HCT116 (cell line): ENCODE measurements at regions not wholly inside any gene's neighbourhood (a gene's known extent, or its start where the extent isn't known, plus 50 kb on each side); places are given as distances from the start of the nearest gene placed in this dataset.

Source experiments
- ATAC-seq: fragments of 200-7000 bp; cut with Tn5 transposase; 2 replicates; pipeline ENCODE4 v1.9.1; 2020; ENCODE audit warnings: mild to moderate bottlenecking, moderate library complexity
- BruUV-seq: library from RNA; stranded (reverse); fragments of 400-500 nt; replicated peaks from 2 replicates; lab custom pipeline; 2021; lab: Mats Ljungman, UMichigan
- CTCF ChIA-PET: fragments of 300-600 bp; sonication (Branson Sonifier 250); formaldehyde crosslinking; loops from one replicate; lab custom pipeline; 2021; ENCODE audit warnings: antibody characterized with exemption; lab: Charles Lee
- POLR2A ChIA-PET: fragments of 300-600, 350-600 bp; sonication (Branson Sonifier 250); formaldehyde crosslinking; loops from one replicate; lab custom pipeline; 2021; ENCODE audit warnings: antibody characterized with exemption; lab: Charles Lee
- RAD21 ChIA-PET, 2 experiments: fragments of 300-600 bp; sonication (Branson Sonifier 250); formaldehyde crosslinking; loops; one replicate each; lab custom pipeline; 2023; ENCODE audit warnings: low total read pairs in 2 of 2; ENCODE audit not compliant: uncharacterized antibody in 2 of 2, unreplicated experiment in 2 of 2, low non-redundant PET in 1 of 2; lab: Charles Lee
- DNase-seq: peaks from one replicate; pipeline ENCODE4 v3.0.0-alpha.2; 2010; ENCODE audit warnings: low read depth, low spot score
- H2AFZ ChIP-seq: fragments of 200-600 bp; shearing (Covaris generic), sonication (generic); 2 replicates; pipeline ENCODE4 v1.6.1; 2017; ENCODE audit warnings: low read depth, mixed run types, mixed read lengths, antibody characterized with exemption, low read length; ENCODE audit not compliant: poor library complexity, severe bottlenecking
- H3K27ac ChIP-seq: 2 replicates; pipeline ENCODE4 v1.5.1; 2012; ENCODE audit warnings: low read depth, low read length
- H3K27me3 ChIP-seq: fragments of 200-600 bp; sonication (generic); 2 replicates; pipeline ENCODE4 v1.6.1; 2016; ENCODE audit warnings: mixed run types, low read length, mixed read lengths; ENCODE audit not compliant: insufficient read depth
- H3K36me3 ChIP-seq, 2 experiments: fragments of 200-500 bp in 1 of 2; fragments of 200-600 bp in 1 of 2; sonication (Bioruptor generic) in 1 of 2; sonication (generic) in 1 of 2; 2 replicates each; pipeline versions ENCODE4 v1.5.1 to v1.6.1; 2014 to 2016; ENCODE audit warnings: low read length in 2 of 2, inconsistent platforms in 1 of 2, mixed read lengths in 1 of 2, mixed run types in 1 of 2; ENCODE audit not compliant: insufficient read depth in 2 of 2, control insufficient read depth in 1 of 2
- H3K4me1 ChIP-seq, 2 experiments: fragments of 200-600 bp in 1 of 2; sonication (generic) in 1 of 2; 2 replicates each; pipeline versions ENCODE4 v1.5.1 to v1.6.1; 2012 to 2017; ENCODE audit warnings: low read length in 2 of 2, inconsistent platforms in 1 of 2, mild to moderate bottlenecking in 1 of 2, mixed read lengths in 1 of 2, mixed run types in 1 of 2, moderate library complexity in 1 of 2; ENCODE audit not compliant: insufficient read depth in 2 of 2, control insufficient read depth in 1 of 2
- H3K4me2 ChIP-seq: fragments of 200-600 bp; sonication (generic); 2 replicates; pipeline ENCODE4 v1.6.1; 2017; ENCODE audit warnings: mixed run types, low read length, mixed read lengths
- H3K4me3 ChIP-seq, 2 experiments: fragments of 200-600 bp in 1 of 2; sonication (generic) in 1 of 2; replicated peaks in 1 of 2; 2 replicates each; pipeline ENCODE4 v1.5.1; 2011 to 2016; ENCODE audit warnings: low read length in 2 of 2, control low read depth in 1 of 2, low read depth in 1 of 2, mild to moderate bottlenecking in 1 of 2, mixed read lengths in 1 of 2, mixed run types in 1 of 2
- H3K79me2 ChIP-seq: fragments of 200-600 bp; sonication (generic); 2 replicates; pipeline ENCODE4 v1.6.1; 2017; ENCODE audit warnings: mild to moderate bottlenecking, mixed run types, low read length, moderate library complexity, mixed read lengths; ENCODE audit not compliant: insufficient read depth
- H3K9ac ChIP-seq: fragments of 200-600 bp; sonication (generic); 2 replicates; pipeline ENCODE4 v1.6.1; 2016; ENCODE audit warnings: low read length, mixed read lengths
- H3K9me2 ChIP-seq: fragments of 200-600 bp; sonication (generic), shearing (Covaris generic); 2 replicates; pipeline ENCODE4 v1.6.1; 2017; ENCODE audit warnings: mixed run types, mild to moderate bottlenecking, moderate library complexity; ENCODE audit not compliant: insufficient read depth
- H3K9me3 ChIP-seq, 2 experiments: fragments of 200-500 bp in 1 of 2; fragments of 200-600 bp in 1 of 2; sonication (Bioruptor generic) in 1 of 2; sonication (generic) in 1 of 2; 2 replicates each; pipeline ENCODE4 v1.6.1; 2014 to 2017; ENCODE audit warnings: low read length in 2 of 2, mixed read lengths in 2 of 2, inconsistent platforms in 1 of 2, low read depth in 1 of 2, mild to moderate bottlenecking in 1 of 2, mixed run types in 1 of 2, moderate library complexity in 1 of 2; ENCODE audit not compliant: control insufficient read depth in 1 of 2, insufficient read depth in 1 of 2
- H4K20me1 ChIP-seq: fragments of 200-600 bp; sonication (generic), shearing (Covaris generic); 2 replicates; pipeline ENCODE4 v1.6.1; 2017; ENCODE audit warnings: mixed run types, mild to moderate bottlenecking, moderate library complexity; ENCODE audit not compliant: insufficient read depth
- CBX3 ChIP-seq: IDR thresholded peaks from 2 replicates; pipeline ENCODE4 v1.6.1; 2012; ENCODE audit warnings: low read depth
- CEBPB ChIP-seq: IDR thresholded peaks from 2 replicates; pipeline ENCODE4 v1.6.1; 2012; ENCODE audit warnings: low read depth
- ELF1 ChIP-seq: IDR thresholded peaks from 2 replicates; pipeline ENCODE4 v1.6.1; 2012; ENCODE audit warnings: low read depth, borderline replicate concordance
- EZH2 ChIP-seq: fragments of 200-600 bp; sonication (generic); IDR thresholded peaks from 2 replicates; pipeline ENCODE4 v1.6.1; 2017; ENCODE audit warnings: antibody characterized with exemption, mixed run types
- EZH2phosphoT487 ChIP-seq: fragments of 200-600 bp; IDR thresholded peaks from 2 replicates; pipeline ENCODE4 v1.6.1; 2018; ENCODE audit warnings: antibody characterized with exemption, borderline replicate concordance
- POLR2AphosphoS5 ChIP-seq: IDR thresholded peaks from 2 replicates; pipeline ENCODE4 v1.6.1; 2011; ENCODE audit warnings: mild to moderate bottlenecking, low read depth, low read length, moderate library complexity
- RAD21 ChIP-seq: IDR thresholded peaks from 2 replicates; pipeline ENCODE4 v1.6.1; 2012; ENCODE audit warnings: low read depth, mild to moderate bottlenecking
- SP1 ChIP-seq: IDR thresholded peaks from 2 replicates; pipeline ENCODE4 v1.6.1; 2012; ENCODE audit warnings: low read depth
- intact Hi-C: fragments of 100-400 bp; cut with micrococcal nuclease; formaldehyde crosslinking; loops from 2 replicates; pipeline ENCODE4 v1.10.0; 2022
- TF ChIP-seq, protein P1 (sequence below): IDR thresholded peaks from 2 replicates; pipeline ENCODE4 v1.6.1; 2012; ENCODE audit warnings: low read depth

- H3K36me3 ChIP-seq, result no peaks in the 10 kb centered on the region
- no peak overlapping the region for H3K4me2 ChIP-seq
- no peak overlapping the region for H3K4me3 ChIP-seq
These were observed 163.9 kb downstream of the ADAMTS15 start for GRCh38 chr11:130612291-130612851.

More at GRCh38 chr11:130612291-130612851, 163.9 kb downstream of the ADAMTS15 start:
- Histone ChIP-seq H3K9me3 (no peaks in the 10 kb centered on the region), H3K4me1 (peaks cover 0 to 9% of the 10 kb centered on the region in 2 experiments; a peak in 1 of 4 replicates), H3K9ac (no peak overlapping the region), H3K79me2 (no peaks in the 10 kb centered on the region), H3K27me3 (peaks cover 15% of the 10 kb centered on the region; the same call in 1 of the 2 replicates), H4K20me1 (no peaks in the 10 kb centered on the region), H2AFZ (no peak overlapping the region), H3K27ac (no peak overlapping the region), H3K9me2 (no peaks in the 10 kb centered on the region)
- RAD21 ChIA-PET, result no interaction called here
- CTCF ChIA-PET, result no interaction called here
- intact Hi-C loops, result no loop called here
- POLR2A ChIA-PET, result no interaction called here
- DNase-seq, result no peak
- ATAC-seq, result no peak
- no peak for TF ChIP-seq EZH2
- no peak for TF ChIP-seq ELF1
- TF ChIP-seq, protein P1, sequence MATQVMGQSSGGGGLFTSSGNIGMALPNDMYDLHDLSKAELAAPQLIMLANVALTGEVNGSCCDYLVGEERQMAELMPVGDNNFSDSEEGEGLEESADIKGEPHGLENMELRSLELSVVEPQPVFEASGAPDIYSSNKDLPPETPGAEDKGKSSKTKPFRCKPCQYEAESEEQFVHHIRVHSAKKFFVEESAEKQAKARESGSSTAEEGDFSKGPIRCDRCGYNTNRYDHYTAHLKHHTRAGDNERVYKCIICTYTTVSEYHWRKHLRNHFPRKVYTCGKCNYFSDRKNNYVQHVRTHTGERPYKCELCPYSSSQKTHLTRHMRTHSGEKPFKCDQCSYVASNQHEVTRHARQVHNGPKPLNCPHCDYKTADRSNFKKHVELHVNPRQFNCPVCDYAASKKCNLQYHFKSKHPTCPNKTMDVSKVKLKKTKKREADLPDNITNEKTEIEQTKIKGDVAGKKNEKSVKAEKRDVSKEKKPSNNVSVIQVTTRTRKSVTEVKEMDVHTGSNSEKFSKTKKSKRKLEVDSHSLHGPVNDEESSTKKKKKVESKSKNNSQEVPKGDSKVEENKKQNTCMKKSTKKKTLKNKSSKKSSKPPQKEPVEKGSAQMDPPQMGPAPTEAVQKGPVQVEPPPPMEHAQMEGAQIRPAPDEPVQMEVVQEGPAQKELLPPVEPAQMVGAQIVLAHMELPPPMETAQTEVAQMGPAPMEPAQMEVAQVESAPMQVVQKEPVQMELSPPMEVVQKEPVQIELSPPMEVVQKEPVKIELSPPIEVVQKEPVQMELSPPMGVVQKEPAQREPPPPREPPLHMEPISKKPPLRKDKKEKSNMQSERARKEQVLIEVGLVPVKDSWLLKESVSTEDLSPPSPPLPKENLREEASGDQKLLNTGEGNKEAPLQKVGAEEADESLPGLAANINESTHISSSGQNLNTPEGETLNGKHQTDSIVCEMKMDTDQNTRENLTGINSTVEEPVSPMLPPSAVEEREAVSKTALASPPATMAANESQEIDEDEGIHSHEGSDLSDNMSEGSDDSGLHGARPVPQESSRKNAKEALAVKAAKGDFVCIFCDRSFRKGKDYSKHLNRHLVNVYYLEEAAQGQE, result no peak
- TF ChIP-seq RAD21, result no peak
- no peak for TF ChIP-seq SP1
- no peak for TF ChIP-seq EZH2phosphoT487
- TF ChIP-seq CBX3, result no peak
- TF ChIP-seq CEBPB, result no peak
- no peak for TF ChIP-seq POLR2AphosphoS5
- BruUV-seq, result no TSS peak
